Hepatocyte (in vitro differentiated cells): ENCODE measurements at regions not wholly inside any gene's neighbourhood (a gene's known extent, or its start where the extent isn't known, plus 50 kb on each side); places are given as distances from the start of the nearest gene placed in this dataset.
A peak's percentile ranks its signal among the peaks of the same experiment; 100 is the strongest.

Experiments used
- DNase-seq: peaks from one replicate; pipeline ENCODE4 v3.0.0-alpha.2; 2016; ENCODE audit warnings: low spot score
- H2AFZ ChIP-seq: fragments of 200-600 bp; sonication (generic); 2 replicates; pipeline ENCODE4 v1.6.0; 2016; ENCODE audit warnings: antibody characterized with exemption, mild to moderate bottlenecking
- H3K27ac ChIP-seq: fragments of 200-600 bp; sonication (generic); 2 replicates; pipeline ENCODE4 v1.5.1; 2016; ENCODE audit warnings: mild to moderate bottlenecking
- H3K27me3 ChIP-seq: fragments of 200-600 bp; sonication (generic); 2 replicates; pipeline ENCODE4 v1.6.1; 2016
- H3K36me3 ChIP-seq: fragments of 200-600 bp; sonication (generic); replicated peaks from 2 replicates; pipeline ENCODE4 v1.5.1; 2016; ENCODE audit warnings: low read depth; ENCODE audit not compliant: insufficient read depth
- H3K4me1 ChIP-seq: fragments of 200-600 bp; sonication (generic); 2 replicates; pipeline ENCODE4 v1.5.1; 2016; ENCODE audit warnings: mild to moderate bottlenecking, moderate library complexity; ENCODE audit not compliant: insufficient read depth
- H3K4me2 ChIP-seq: fragments of 200-600 bp; sonication (generic); 2 replicates; pipeline ENCODE4 v1.6.0; 2016
- H3K4me3 ChIP-seq: fragments of 200-600 bp; sonication (generic); 2 replicates; pipeline ENCODE4 v1.5.1; 2016; ENCODE audit warnings: mild to moderate bottlenecking
- H3K79me2 ChIP-seq: fragments of 200-600 bp; sonication (generic); 2 replicates; pipeline ENCODE4 v1.6.0; 2017; ENCODE audit warnings: mild to moderate bottlenecking
- H3K9me2 ChIP-seq: fragments of 200-600 bp; sonication (generic); replicated peaks from 2 replicates; pipeline ENCODE4 v1.6.0; 2017; ENCODE audit warnings: mild to moderate bottlenecking; ENCODE audit not compliant: insufficient read depth
- H3K9me3 ChIP-seq: fragments of 200-600 bp; sonication (generic); 2 replicates; pipeline ENCODE4 v1.5.1; 2016; ENCODE audit warnings: low read depth, mild to moderate bottlenecking
- H4K20me1 ChIP-seq: fragments of 200-600 bp; sonication (generic); 2 replicates; pipeline ENCODE4 v1.6.0; 2016; ENCODE audit warnings: mild to moderate bottlenecking; ENCODE audit not compliant: insufficient read depth, poor library complexity, severe bottlenecking
- CTCF ChIP-seq: fragments of 200-600 bp; sonication (generic); IDR thresholded peaks from 2 replicates; pipeline ENCODE4 v1.5.1; 2016; ENCODE audit warnings: antibody characterized with exemption, mild to moderate bottlenecking; ENCODE audit not compliant: poor library complexity
- EZH2 ChIP-seq: fragments of 200-600 bp; sonication (generic); IDR thresholded peaks from 2 replicates; pipeline ENCODE4 v1.6.1; 2016; ENCODE audit warnings: antibody characterized with exemption, mild to moderate bottlenecking, borderline replicate concordance
- EZH2phosphoT487 ChIP-seq: fragments of 200-600 bp; sonication (generic); IDR thresholded peaks from one replicate; pipeline ENCODE4 v1.6.1; 2018; ENCODE audit warnings: antibody characterized with exemption, mild to moderate bottlenecking, low read depth, moderate library complexity; ENCODE audit not compliant: unreplicated experiment, severe bottlenecking
- WGBS: methylation state at CpG from one replicate; pipeline ENCODE4 v1.1.6; 2016; ENCODE audit warnings: low lambda C conversion rate; ENCODE audit errors: missing lambda C conversion rate; 5-methylcytosine and 5-hydroxymethylcytosine counted together

- Histone ChIP-seq H2AFZ (no peak overlapping the region), H3K79me2 (no peaks in the 10 kb centered on the region), H3K9me3 (no peaks in the 10 kb centered on the region), H3K4me1 (peaks cover 7% of the 10 kb centered on the region), H3K36me3 (no peaks in the 10 kb centered on the region), H3K4me2 (no peak overlapping the region), H3K27me3 (no peaks in the 10 kb centered on the region), H4K20me1 (no peaks in the 10 kb centered on the region), H3K9me2 (no peaks in the 10 kb centered on the region), H3K27ac (no peak overlapping the region), H3K4me3 (no peak overlapping the region)
- DNase-seq = no peak
- 51% methylated on average over 9 of the region's 9 CpGs for WGBS
- TF ChIP-seq EZH2phosphoT487 = no peak
- no peak for TF ChIP-seq CTCF
- TF ChIP-seq EZH2 = no peak
Observed at GRCh38 chr1:182279724-182280503, 111.7 kb downstream of the GLUL start.

- TF ChIP-seq EZH2phosphoT487 (no peak), EZH2 (no peak), CTCF (no peak)
- H4K20me1 ChIP-seq = no peaks in the 10 kb centered on the region
- no peaks in the 10 kb centered on the region for H3K36me3 ChIP-seq
- H3K9me3 ChIP-seq = no peaks in the 10 kb centered on the region
- no peaks in the 10 kb centered on the region for H3K9me2 ChIP-seq
- H3K4me2 ChIP-seq = no peak overlapping the region
- no peaks in the 10 kb centered on the region for H3K79me2 ChIP-seq
- peaks cover 7% of the 10 kb centered on the region for H3K4me1 ChIP-seq
- no peaks in the 10 kb centered on the region for H3K27me3 ChIP-seq
- no peak for DNase-seq
- 80% methylated on average over 7 of the region's 7 CpGs for WGBS
- H3K27ac ChIP-seq = no peak overlapping the region
- no peak overlapping the region for H3K4me3 ChIP-seq
- no peak overlapping the region for H2AFZ ChIP-seq
Observed at GRCh38 chr1:182279302-182279701, 112.3 kb downstream of the GLUL start.

GRCh38 chr1:182278144-182279054 lies 113.2 kb downstream of the GLUL start:
- no peak overlapping the region for H3K4me2 ChIP-seq
- no peaks in the 10 kb centered on the region for H3K9me3 ChIP-seq
- peak overlapping the region; percentile 3 for H3K27ac ChIP-seq
- DNase-seq = no peak
- WGBS = 89% methylated on average over 7 of the region's 7 CpGs
- no peak for TF ChIP-seq EZH2
- no peak for TF ChIP-seq CTCF
- no peak for TF ChIP-seq EZH2phosphoT487
- no peaks in the 10 kb centered on the region for H3K27me3 ChIP-seq
- H3K9me2 ChIP-seq = no peaks in the 10 kb centered on the region
- peaks cover 7% of the 10 kb centered on the region for H3K4me1 ChIP-seq
- no peaks in the 10 kb centered on the region for H4K20me1 ChIP-seq
- no peaks in the 10 kb centered on the region for H3K79me2 ChIP-seq
- H2AFZ ChIP-seq = no peak overlapping the region
- H3K36me3 ChIP-seq = no peaks in the 10 kb centered on the region
- H3K4me3 ChIP-seq = no peak overlapping the region
